ENCODE measurements at regions not wholly inside any gene's neighbourhood (a gene's known extent, or its start where the extent isn't known, plus 50 kb on each side); places are given as distances from the start of the nearest gene placed in this dataset.

DNA sequence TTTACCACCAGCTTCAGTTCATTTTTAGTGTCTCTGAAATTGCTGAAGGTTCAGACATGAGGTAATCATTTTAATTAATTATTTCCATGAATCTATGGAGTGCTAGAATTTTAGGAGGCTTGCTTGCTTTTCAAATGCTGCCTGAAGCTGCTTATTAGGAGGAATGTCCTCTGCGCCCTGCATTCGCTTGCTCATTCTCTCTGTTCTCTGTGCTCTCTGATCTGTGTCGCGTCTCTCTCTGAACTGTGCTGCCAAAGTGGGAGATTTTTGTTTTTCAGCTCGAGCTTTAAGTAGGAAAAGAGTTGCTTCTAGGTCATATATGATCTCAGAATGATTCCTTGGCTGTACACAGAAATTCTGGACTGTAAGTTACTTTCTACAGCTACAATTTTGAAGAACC lies 101.7 kb upstream of the PRR16 start:
- Mint-ChIP-seq H3K36me3 (ENCODE audit: insufficient read depth, unreplicated experiment) (no peaks in the 10 kb centered on the region), H3K4me3 (ENCODE audit: unreplicated experiment) (no peak overlapping the region), H3K27me3 (ENCODE audit: insufficient read depth, unreplicated experiment) (no peaks in the 10 kb centered on the region), H3K4me1 (ENCODE audit: insufficient read depth, unreplicated experiment) (peaks cover 13% of the 10 kb centered on the region), H3K27ac (ENCODE audit: low read depth, unreplicated experiment) (no peak overlapping the region), H3K9me3 (ENCODE audit: unreplicated experiment) (peaks cover 4% of the 10 kb centered on the region)
- TF ChIP-seq CTCF (IDR thresholded peaks at IDR 0.05; ENCODE audit: unreplicated experiment), result no peak
- ChIA-PET CTCF (interaction anchor here (0.7 kb wide), 3 partner anchors 54 to 1094 kb away, joined by 3 read pairs; no protein-coding TSS in a partner anchor), POLR2A (no interaction called here)
- intact Hi-C loops (cut with micrococcal nuclease), result no loop called here
- BruUV-seq (replicated peaks), result no TSS peak
- no peak for DNase-seq (ENCODE audit: unreplicated experiment)

- ChIA-PET CTCF (interaction anchor here (1.5 kb wide), 1 partner anchor 46 kb away, joined by 3 read pairs; no protein-coding TSS in a partner anchor), POLR2A (interaction anchor here (0.7 kb wide), 1 partner anchor 40 kb away, joined by 3 read pairs; no protein-coding TSS in a partner anchor)
- Mint-ChIP-seq H3K36me3 (ENCODE audit: insufficient read depth, unreplicated experiment) (no peaks in the 10 kb centered on the region), H3K4me1 (ENCODE audit: insufficient read depth, unreplicated experiment) (peaks cover 28% of the 10 kb centered on the region), H3K9me3 (ENCODE audit: unreplicated experiment) (peaks cover 4% of the 10 kb centered on the region), H3K4me3 (ENCODE audit: unreplicated experiment) (no peak overlapping the region), H3K27me3 (ENCODE audit: insufficient read depth, unreplicated experiment) (no peaks in the 10 kb centered on the region), H3K27ac (ENCODE audit: low read depth, unreplicated experiment) (peak overlapping the region; percentile 50)
- TF ChIP-seq CTCF (IDR thresholded peaks at IDR 0.05; ENCODE audit: unreplicated experiment), result no peak
- intact Hi-C loops (cut with micrococcal nuclease), result no loop called here
- BruUV-seq (replicated peaks), result no TSS peak
- peak; percentile 41 for DNase-seq (ENCODE audit: unreplicated experiment)
Measured at GRCh38 chr5:120365656-120366446, 98.2 kb upstream of the PRR16 start.

DNA sequence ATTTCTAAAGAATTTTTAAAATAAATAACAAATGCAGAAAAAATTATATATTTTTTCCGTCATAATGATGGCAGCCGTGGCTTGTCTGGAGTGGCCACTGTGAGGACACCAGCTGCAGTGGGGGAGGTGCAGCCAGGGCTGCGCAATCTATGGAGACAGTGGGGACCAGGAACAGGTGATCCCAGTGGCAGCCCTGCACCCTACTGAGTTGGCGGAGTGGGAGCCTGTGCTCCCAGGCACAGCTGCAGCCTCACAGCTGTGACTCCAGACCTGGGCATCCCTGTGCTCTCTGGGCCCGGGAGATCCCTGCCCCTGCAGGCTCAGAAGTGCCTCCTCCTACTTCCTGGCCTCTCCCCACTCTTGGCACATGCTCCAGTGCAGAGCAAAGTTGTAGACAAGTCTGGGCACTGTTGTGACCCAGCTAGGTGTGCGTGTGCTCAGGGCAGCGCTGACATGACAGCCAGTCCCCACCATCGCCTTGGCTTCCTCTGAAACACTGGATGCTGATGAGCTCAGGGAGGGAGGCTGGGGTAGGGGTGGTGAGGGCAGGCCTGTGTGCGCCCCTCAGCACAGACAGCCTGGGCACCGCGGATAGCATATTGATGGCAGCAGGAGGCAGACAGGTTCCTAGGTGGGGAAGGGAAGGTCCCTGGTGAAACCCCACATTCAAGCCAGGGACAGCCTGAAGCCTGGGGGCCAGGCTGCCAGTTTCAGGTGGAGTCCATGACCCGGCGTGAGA lies 96.0 kb upstream of the PRR16 start:
- peaks cover 31% of the 10 kb centered on the region for H3K4me1 Mint-ChIP-seq (ENCODE audit: insufficient read depth, unreplicated experiment)
- TF ChIP-seq CTCF (IDR thresholded peaks at IDR 0.05; ENCODE audit: unreplicated experiment), result no peak
- peak; percentile 33 for DNase-seq (ENCODE audit: unreplicated experiment)
- H3K36me3 Mint-ChIP-seq (ENCODE audit: insufficient read depth, unreplicated experiment), result no peaks in the 10 kb centered on the region
- H3K27me3 Mint-ChIP-seq (ENCODE audit: insufficient read depth, unreplicated experiment), result no peaks in the 10 kb centered on the region
- ChIA-PET CTCF (interaction anchor here (0.6 to 1.9 kb wide), 3 partner anchors 90 to 94 kb away, joined by 3 to 7 read pairs (median 3); no protein-coding TSS in a partner anchor), POLR2A (interaction anchor here (1.2 to 2.2 kb wide), 2 partner anchors 11 kb away, joined by 3 to 5 read pairs; no protein-coding TSS in a partner anchor)
- BruUV-seq (replicated peaks), result no TSS peak
- intact Hi-C loops (cut with micrococcal nuclease), result no loop called here
- no peak overlapping the region for H3K4me3 Mint-ChIP-seq (ENCODE audit: unreplicated experiment)
- H3K27ac Mint-ChIP-seq (ENCODE audit: low read depth, unreplicated experiment), result no peak overlapping the region
- peaks cover 2% of the 10 kb centered on the region for H3K9me3 Mint-ChIP-seq (ENCODE audit: unreplicated experiment)
